Calu3 (cell line): ENCODE measurements at regions not wholly inside any gene's neighbourhood (a gene's known extent, or its start where the extent isn't known, plus 50 kb on each side); places are given as distances from the start of the nearest gene placed in this dataset.

Experiments
- BruUV-seq: library from RNA; stranded (reverse); fragments of 400-500 nt; replicated peaks from 2 replicates; lab custom pipeline; 2021; lab: Mats Ljungman, UMichigan
- CTCF ChIA-PET: fragments of 300-600 bp; sonication (Branson Sonifier 250); formaldehyde crosslinking; loops from one replicate; lab custom pipeline; 2022; ENCODE audit warnings: antibody characterized with exemption; lab: Charles Lee
- DNase-seq: peaks from one replicate; pipeline ENCODE4 v3.0.0; 2022
- H3K27ac Mint-ChIP-seq: one replicate; pipeline ENCODE4 v1.8.0; 2022; ENCODE audit warnings: mixed read lengths; ENCODE audit not compliant: unreplicated experiment
- H3K27me3 Mint-ChIP-seq: one replicate; pipeline ENCODE4 v1.8.0; 2022; ENCODE audit warnings: mixed read lengths; ENCODE audit not compliant: unreplicated experiment
- H3K36me3 Mint-ChIP-seq: one replicate; pipeline ENCODE4 v1.8.0; 2022; ENCODE audit warnings: mild to moderate bottlenecking, moderate library complexity, mixed read lengths; ENCODE audit not compliant: insufficient read depth, unreplicated experiment
- H3K4me1 Mint-ChIP-seq: one replicate; pipeline ENCODE4 v1.8.0; 2022; ENCODE audit warnings: mild to moderate bottlenecking, low read depth, mixed read lengths; ENCODE audit not compliant: unreplicated experiment
- H3K4me3 Mint-ChIP-seq: one replicate; pipeline ENCODE4 v1.8.0; 2022; ENCODE audit warnings: mild to moderate bottlenecking, low read depth, moderate library complexity, mixed read lengths; ENCODE audit not compliant: unreplicated experiment
- H3K9me3 Mint-ChIP-seq: one replicate; pipeline ENCODE4 v1.8.0; 2022; ENCODE audit warnings: low read depth, mixed read lengths; ENCODE audit not compliant: unreplicated experiment
- CTCF ChIP-seq: fragments of 200-600 bp; IDR thresholded peaks from one replicate; pipeline ENCODE4 v1.8.0; 2022; ENCODE audit warnings: antibody characterized with exemption; ENCODE audit not compliant: unreplicated experiment
- intact Hi-C: fragments of 100-400 bp; cut with micrococcal nuclease; formaldehyde crosslinking; loops from one replicate; pipeline ENCODE4 v1.10.0; 2022; ENCODE audit not compliant: unreplicated experiment

- H3K4me3 Mint-ChIP-seq = no peak overlapping the region
- no TSS peak for BruUV-seq
- intact Hi-C loops = no loop called here
- H3K27me3 Mint-ChIP-seq = no peaks in the 10 kb centered on the region
- no peak overlapping the region for H3K27ac Mint-ChIP-seq
- DNase-seq = no peak
- no peaks in the 10 kb centered on the region for H3K9me3 Mint-ChIP-seq
- H3K36me3 Mint-ChIP-seq = no peaks in the 10 kb centered on the region
- CTCF ChIA-PET = no interaction called here
- H3K4me1 Mint-ChIP-seq = no peaks in the 10 kb centered on the region
- no peak for TF ChIP-seq CTCF
Measured at GRCh38 chr2:40606862-40607261, 155.0 kb upstream of the SLC8A1 start.

GRCh38 chr2:40611196-40611595 lies 159.3 kb upstream of the SLC8A1 start:
- DNase-seq = no peak
- intact Hi-C loops = no loop called here
- H3K4me1 Mint-ChIP-seq = no peaks in the 10 kb centered on the region
- H3K36me3 Mint-ChIP-seq = no peaks in the 10 kb centered on the region
- H3K27ac Mint-ChIP-seq = no peak overlapping the region
- H3K9me3 Mint-ChIP-seq = no peaks in the 10 kb centered on the region
- no peak overlapping the region for H3K4me3 Mint-ChIP-seq
- no peaks in the 10 kb centered on the region for H3K27me3 Mint-ChIP-seq
- CTCF ChIA-PET = interaction anchor here (0.7 kb wide), 1 partner anchor 283 kb away, joined by 3 read pairs; no protein-coding TSS in a partner anchor
- no peak for TF ChIP-seq CTCF
- BruUV-seq = no TSS peak

GRCh38 chr2:40625849-40626248 lies 174.0 kb upstream of the SLC8A1 start:
- CTCF ChIA-PET = interaction anchor here (0.6 kb wide), 2 partner anchors 476 to 492 kb away, joined by 3 to 5 read pairs; no protein-coding TSS in a partner anchor
- DNase-seq = no peak
- no peak for TF ChIP-seq CTCF
- Mint-ChIP-seq H3K27me3 (no peaks in the 10 kb centered on the region), H3K9me3 (no peaks in the 10 kb centered on the region), H3K27ac (no peak overlapping the region), H3K4me1 (no peaks in the 10 kb centered on the region), H3K4me3 (no peak overlapping the region), H3K36me3 (no peaks in the 10 kb centered on the region)
- intact Hi-C loops = no loop called here
- no TSS peak for BruUV-seq

- Mint-ChIP-seq H3K36me3 (no peaks in the 10 kb centered on the region), H3K4me3 (no peak overlapping the region), H3K9me3 (no peaks in the 10 kb centered on the region), H3K27me3 (no peaks in the 10 kb centered on the region), H3K4me1 (no peaks in the 10 kb centered on the region), H3K27ac (no peak overlapping the region)
- TF ChIP-seq CTCF = no peak
- CTCF ChIA-PET = no interaction called here
- DNase-seq = no peak
- no TSS peak for BruUV-seq
- intact Hi-C loops = no loop called here
Measured at GRCh38 chr2:40628556-40628955, 176.7 kb upstream of the SLC8A1 start.
